Liver (tissue), 3 donors: ENCODE measurements at regions not wholly inside any gene's neighbourhood (a gene's known extent, or its start where the extent isn't known, plus 50 kb on each side); places are given as distances from the start of the nearest gene placed in this dataset.

ENCODE experiments used
- MAX ChIP-seq: IDR thresholded peaks from 2 replicates; pipeline ENCODE4 v1.6.1; 2016; ENCODE audit warnings: antibody characterized with exemption
- REST ChIP-seq: IDR thresholded peaks from 2 replicates; pipeline ENCODE4 v1.6.1; 2016; ENCODE audit warnings: antibody characterized with exemption, mild to moderate bottlenecking
- SP1 ChIP-seq: IDR thresholded peaks from 2 replicates; pipeline ENCODE4 v1.6.1; 2018; ENCODE audit warnings: antibody characterized with exemption, mild to moderate bottlenecking
- TAF1 ChIP-seq: conservative IDR thresholded peaks from 2 replicates; pipeline ENCODE4 v1.6.1; 2016; ENCODE audit warnings: antibody characterized with exemption, mild to moderate bottlenecking
- YY1 ChIP-seq: IDR thresholded peaks from 2 replicates; pipeline ENCODE4 v1.6.1; 2016; ENCODE audit warnings: antibody characterized with exemption, mild to moderate bottlenecking
- TF ChIP-seq, protein P1 (sequence below): fragments of 150-350 bp; IDR thresholded peaks from 2 replicates; pipeline ENCODE4 v1.5.1; 2017; ENCODE audit warnings: improper control_type of control experiment, low read depth, low read length; ENCODE audit not compliant: missing input control
- TF ChIP-seq, protein P2 (sequence below): IDR thresholded peaks from 2 replicates; pipeline ENCODE4 v1.6.1; 2016; ENCODE audit warnings: antibody characterized with exemption
- TF ChIP-seq, protein P3 (sequence below): IDR thresholded peaks from 2 replicates; pipeline ENCODE4 v1.6.1; 2016; ENCODE audit warnings: antibody characterized with exemption
- donor health status: healthy.
- donor health status: healthy.

DNA sequence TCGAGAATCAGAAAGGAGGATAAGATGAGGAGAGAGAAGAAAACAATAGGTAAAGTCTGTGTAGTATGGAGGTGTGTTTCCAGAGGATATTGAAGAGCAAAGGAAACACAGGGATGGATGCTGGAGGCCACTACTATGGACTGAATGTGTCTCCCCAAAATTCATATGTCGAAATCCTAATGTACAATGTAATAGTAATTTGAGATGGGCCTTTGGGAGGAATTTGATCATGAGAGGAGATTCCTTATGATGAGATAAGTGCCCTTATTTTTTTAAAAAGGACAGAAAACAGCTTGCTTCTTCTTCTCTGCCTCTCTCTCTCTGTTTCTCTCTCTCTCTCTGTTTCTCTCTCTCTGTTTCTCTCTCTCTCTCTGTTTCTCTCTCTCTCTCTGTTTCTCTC is 602.2 kb upstream of the ADAMTS5 start:
- TF ChIP-seq, protein P1, sequence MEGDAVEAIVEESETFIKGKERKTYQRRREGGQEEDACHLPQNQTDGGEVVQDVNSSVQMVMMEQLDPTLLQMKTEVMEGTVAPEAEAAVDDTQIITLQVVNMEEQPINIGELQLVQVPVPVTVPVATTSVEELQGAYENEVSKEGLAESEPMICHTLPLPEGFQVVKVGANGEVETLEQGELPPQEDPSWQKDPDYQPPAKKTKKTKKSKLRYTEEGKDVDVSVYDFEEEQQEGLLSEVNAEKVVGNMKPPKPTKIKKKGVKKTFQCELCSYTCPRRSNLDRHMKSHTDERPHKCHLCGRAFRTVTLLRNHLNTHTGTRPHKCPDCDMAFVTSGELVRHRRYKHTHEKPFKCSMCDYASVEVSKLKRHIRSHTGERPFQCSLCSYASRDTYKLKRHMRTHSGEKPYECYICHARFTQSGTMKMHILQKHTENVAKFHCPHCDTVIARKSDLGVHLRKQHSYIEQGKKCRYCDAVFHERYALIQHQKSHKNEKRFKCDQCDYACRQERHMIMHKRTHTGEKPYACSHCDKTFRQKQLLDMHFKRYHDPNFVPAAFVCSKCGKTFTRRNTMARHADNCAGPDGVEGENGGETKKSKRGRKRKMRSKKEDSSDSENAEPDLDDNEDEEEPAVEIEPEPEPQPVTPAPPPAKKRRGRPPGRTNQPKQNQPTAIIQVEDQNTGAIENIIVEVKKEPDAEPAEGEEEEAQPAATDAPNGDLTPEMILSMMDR = no peak
- TF ChIP-seq YY1 (no peak), TAF1 (no peak), REST (no peak), SP1 (no peak), MAX (no peak)
- TF ChIP-seq, protein P2, sequence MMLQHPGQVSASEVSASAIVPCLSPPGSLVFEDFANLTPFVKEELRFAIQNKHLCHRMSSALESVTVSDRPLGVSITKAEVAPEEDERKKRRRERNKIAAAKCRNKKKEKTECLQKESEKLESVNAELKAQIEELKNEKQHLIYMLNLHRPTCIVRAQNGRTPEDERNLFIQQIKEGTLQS = no peak
- TF ChIP-seq, protein P3, sequence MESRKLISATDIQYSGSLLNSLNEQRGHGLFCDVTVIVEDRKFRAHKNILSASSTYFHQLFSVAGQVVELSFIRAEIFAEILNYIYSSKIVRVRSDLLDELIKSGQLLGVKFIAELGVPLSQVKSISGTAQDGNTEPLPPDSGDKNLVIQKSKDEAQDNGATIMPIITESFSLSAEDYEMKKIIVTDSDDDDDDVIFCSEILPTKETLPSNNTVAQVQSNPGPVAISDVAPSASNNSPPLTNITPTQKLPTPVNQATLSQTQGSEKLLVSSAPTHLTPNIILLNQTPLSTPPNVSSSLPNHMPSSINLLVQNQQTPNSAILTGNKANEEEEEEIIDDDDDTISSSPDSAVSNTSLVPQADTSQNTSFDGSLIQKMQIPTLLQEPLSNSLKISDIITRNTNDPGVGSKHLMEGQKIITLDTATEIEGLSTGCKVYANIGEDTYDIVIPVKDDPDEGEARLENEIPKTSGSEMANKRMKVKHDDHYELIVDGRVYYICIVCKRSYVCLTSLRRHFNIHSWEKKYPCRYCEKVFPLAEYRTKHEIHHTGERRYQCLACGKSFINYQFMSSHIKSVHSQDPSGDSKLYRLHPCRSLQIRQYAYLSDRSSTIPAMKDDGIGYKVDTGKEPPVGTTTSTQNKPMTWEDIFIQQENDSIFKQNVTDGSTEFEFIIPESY = no peak
